H9 (cell line): ENCODE measurements at regions not wholly inside any gene's neighbourhood (a gene's known extent, or its start where the extent isn't known, plus 50 kb on each side); places are given as distances from the start of the nearest gene placed in this dataset.
A peak's percentile ranks its signal among the peaks of the same experiment; 100 is the strongest.
"Not testable (repeated sequence)": the region's sequence is repeated elsewhere in the genome, so short reads cannot be mapped to it uniquely, and the experiment has no call there.

Source experiments
- DNase-seq: peaks from one replicate; pipeline ENCODE4 v3.0.0-alpha.2; 2017
- H2AFZ ChIP-seq: one replicate; pipeline ENCODE4 v1.6.1; 2013; ENCODE audit warnings: mild to moderate bottlenecking, low read length, control low read depth, moderate library complexity
- H2AK5ac ChIP-seq: 2 replicates; pipeline ENCODE4 v1.6.1; 2013; ENCODE audit warnings: low read length, control low read depth, mixed read lengths; ENCODE audit not compliant: insufficient read length
- H2BK120ac ChIP-seq: one replicate; pipeline ENCODE4 v1.6.1; 2013; ENCODE audit warnings: low read depth, mild to moderate bottlenecking, low read length, control low read depth, inconsistent platforms; ENCODE audit not compliant: poor library complexity, severe bottlenecking
- H2BK12ac ChIP-seq: 2 replicates; pipeline ENCODE4 v1.6.1; 2013; ENCODE audit warnings: low read length, control low read depth, mixed read lengths, low read depth; ENCODE audit not compliant: insufficient read length
- H2BK15ac ChIP-seq: 2 replicates; pipeline ENCODE4 v1.6.1; 2013; ENCODE audit warnings: low read depth, low read length, control low read depth
- H2BK20ac ChIP-seq: one replicate; pipeline ENCODE4 v1.6.1; 2013; ENCODE audit warnings: low read depth, mild to moderate bottlenecking, low read length, control low read depth, inconsistent platforms; ENCODE audit not compliant: poor library complexity, severe bottlenecking
- H2BK5ac ChIP-seq: 2 replicates; pipeline ENCODE4 v1.6.1; 2013; ENCODE audit warnings: low read length, control low read depth, mixed read lengths; ENCODE audit not compliant: insufficient read length
- H3K14ac ChIP-seq: 2 replicates; pipeline ENCODE4 v1.6.1; 2013; ENCODE audit warnings: low read length, control low read depth; ENCODE audit not compliant: insufficient read depth
- H3K18ac ChIP-seq: 2 replicates; pipeline ENCODE4 v1.6.1; 2013; ENCODE audit warnings: low read depth, mild to moderate bottlenecking, mixed read lengths, low read length, control low read depth; ENCODE audit not compliant: insufficient read length
- H3K23ac ChIP-seq: 2 replicates; pipeline ENCODE4 v1.6.1; 2013; ENCODE audit warnings: low read length, control low read depth, mixed read lengths, low read depth; ENCODE audit not compliant: insufficient read length
- H3K23me2 ChIP-seq: 2 replicates; pipeline ENCODE4 v1.6.1; 2013; ENCODE audit warnings: low read depth, mild to moderate bottlenecking, mixed read lengths, low read length, control low read depth; ENCODE audit not compliant: insufficient read length, poor library complexity, severe bottlenecking
- H3K27ac ChIP-seq: 2 replicates; pipeline ENCODE4 v1.5.1; 2013; ENCODE audit warnings: low read length, control low read depth, mixed read lengths, low read depth; ENCODE audit not compliant: insufficient read length
- H3K27me3 ChIP-seq: 2 replicates; pipeline ENCODE4 v1.6.1; 2013; ENCODE audit warnings: low read length, control low read depth, inconsistent platforms; ENCODE audit not compliant: insufficient read depth
- H3K4ac ChIP-seq: 2 replicates; pipeline ENCODE4 v1.6.1; 2013; ENCODE audit warnings: low read depth, mild to moderate bottlenecking, control low read depth, inconsistent platforms, low read length, moderate library complexity
- H3K4me1 ChIP-seq: 2 replicates; pipeline ENCODE4 v1.6.1; 2013; ENCODE audit warnings: low read length, control low read depth, inconsistent platforms; ENCODE audit not compliant: insufficient read depth
- H3K4me2 ChIP-seq: 2 replicates; pipeline ENCODE4 v1.6.1; 2013; ENCODE audit warnings: low read length, control low read depth, mixed read lengths; ENCODE audit not compliant: insufficient read length, insufficient read depth
- H3K56ac ChIP-seq: 2 replicates; pipeline ENCODE4 v1.6.1; 2013; ENCODE audit warnings: low read depth, mild to moderate bottlenecking, mixed read lengths, low read length, control low read depth; ENCODE audit not compliant: insufficient read length
- H3K79me1 ChIP-seq: 2 replicates; pipeline ENCODE4 v1.6.1; 2013; ENCODE audit warnings: low read depth, mild to moderate bottlenecking, moderate library complexity, low read length, control low read depth, inconsistent platforms; ENCODE audit not compliant: insufficient read depth, poor library complexity, severe bottlenecking
- H3K79me2 ChIP-seq: 2 replicates; pipeline ENCODE4 v1.6.1; 2013; ENCODE audit warnings: low read length, control low read depth, inconsistent platforms; ENCODE audit not compliant: insufficient read depth
- H3K9ac ChIP-seq: 2 replicates; pipeline ENCODE4 v1.6.1; 2013; ENCODE audit warnings: low read length, control low read depth, mixed read lengths; ENCODE audit not compliant: insufficient read length; ENCODE audit errors: extremely low read depth
- H3K9me3 ChIP-seq: one replicate; pipeline ENCODE4 v1.6.1; 2013; ENCODE audit warnings: low read depth, low read length, inconsistent platforms; ENCODE audit not compliant: control insufficient read depth
- H3T11ph ChIP-seq: one replicate; pipeline ENCODE4 v1.6.1; 2013; ENCODE audit warnings: mild to moderate bottlenecking, low read length, control low read depth, inconsistent platforms
- H4K20me1 ChIP-seq: one replicate; pipeline ENCODE4 v1.6.1; 2013; ENCODE audit not compliant: control insufficient read depth, insufficient read length, insufficient read depth
- H4K5ac ChIP-seq: 2 replicates; pipeline ENCODE4 v1.6.1; 2013; ENCODE audit warnings: low read depth, mild to moderate bottlenecking, mixed read lengths, low read length, control low read depth; ENCODE audit not compliant: insufficient read length
- H4K8ac ChIP-seq: replicated peaks from 2 replicates; pipeline ENCODE4 v1.6.1; 2013; ENCODE audit warnings: low read length, control low read depth, mixed read lengths, low read depth; ENCODE audit not compliant: insufficient read length
- H4K91ac ChIP-seq: 2 replicates; pipeline ENCODE4 v1.6.1; 2013; ENCODE audit warnings: low read depth, mild to moderate bottlenecking, moderate library complexity, mixed read lengths, low read length, control low read depth; ENCODE audit not compliant: insufficient read length
- H3K27ac Mint-ChIP-seq, 3 experiments: 2 replicates in 2 of 3; 3 replicates in 1 of 3; pipeline ENCODE4 v1.8.0; 2020 to 2021; ENCODE audit warnings: mixed read lengths in 3 of 3, mild to moderate bottlenecking in 1 of 3, moderate library complexity in 1 of 3
- H3K27me3 Mint-ChIP-seq: 2 replicates; pipeline ENCODE4 v1.8.0; 2021; ENCODE audit warnings: low read depth, mild to moderate bottlenecking, moderate library complexity, mixed read lengths
- H3K36me3 Mint-ChIP-seq, 3 experiments: 2 replicates in 2 of 3; 3 replicates in 1 of 3; pipeline ENCODE4 v1.8.0; 2020 to 2021; ENCODE audit warnings: low read depth in 3 of 3, mixed read lengths in 3 of 3; ENCODE audit not compliant: insufficient read depth in 1 of 3
- H3K4me1 Mint-ChIP-seq, 2 experiments: 2 replicates each; pipeline ENCODE4 v1.8.0; 2020; ENCODE audit warnings: mixed read lengths in 2 of 2
- H3K4me3 Mint-ChIP-seq, 2 experiments: 2 replicates in 1 of 2; 3 replicates in 1 of 2; pipeline ENCODE4 v1.8.0; 2020 to 2021; ENCODE audit warnings: mild to moderate bottlenecking in 2 of 2, mixed read lengths in 2 of 2, moderate library complexity in 1 of 2
- H3K9me3 Mint-ChIP-seq, 2 experiments: 2 replicates in 1 of 2; 3 replicates in 1 of 2; pipeline ENCODE4 v1.8.0; 2020; ENCODE audit warnings: mild to moderate bottlenecking in 2 of 2, mixed read lengths in 2 of 2, moderate library complexity in 1 of 2
- CTCF ChIP-seq: fragments of 200-600 bp; sonication (generic); conservative IDR thresholded peaks from 3 replicates; pipeline ENCODE4 v1.8.0; 2021; ENCODE audit warnings: antibody characterized with exemption, mild to moderate bottlenecking
- WGBS: extraction: QIAGEN DNeasy Blood & Tissue Kit; methylation state at CpG from one replicate; pipeline ENCODE4 v1.1.7; 2013; ENCODE audit warnings: missing lambda C conversion rate, low lambda C conversion rate, mixed read lengths; ENCODE audit not compliant: insufficient read length; ENCODE audit errors: extremely low coverage; 5-methylcytosine and 5-hydroxymethylcytosine counted together

GRCh38 chr11:67847896-67848875 is 155.7 kb downstream of the UNC93B1 start:
- not testable (repeated sequence) for H4K91ac ChIP-seq, H3K4me3 Mint-ChIP-seq, H3K56ac ChIP-seq, H2BK5ac ChIP-seq, H3K36me3 Mint-ChIP-seq, DNase-seq, H3K79me2 ChIP-seq, H3K23me2 ChIP-seq, H2BK20ac ChIP-seq, H4K8ac ChIP-seq, H3K27me3 ChIP-seq, H3K9me3 ChIP-seq, H3K4ac ChIP-seq, H3K14ac ChIP-seq, H3K23ac ChIP-seq, H3K27me3 Mint-ChIP-seq, H4K20me1 ChIP-seq, H3K27ac ChIP-seq, H3K18ac ChIP-seq, H3K9me3 Mint-ChIP-seq, H2BK12ac ChIP-seq, H4K5ac ChIP-seq, H2BK15ac ChIP-seq, H2BK120ac ChIP-seq, H3T11ph ChIP-seq, H3K4me1 ChIP-seq, H3K79me1 ChIP-seq, H2AFZ ChIP-seq, H3K27ac Mint-ChIP-seq, H3K4me2 ChIP-seq, H3K9ac ChIP-seq, H2AK5ac ChIP-seq
- WGBS, result no CpG with 5 or more reads among the region's 25 CpGs
- TF ChIP-seq CTCF, result peak; percentile 67
- peaks cover 31 to 55% of the 10 kb centered on the region in 2 experiments for H3K4me1 Mint-ChIP-seq

GRCh38 chr11:67846303-67846702 is 157.6 kb downstream of the UNC93B1 start:
- not testable (repeated sequence) for H2BK20ac ChIP-seq, H3K27me3 ChIP-seq, H2BK12ac ChIP-seq, H4K8ac ChIP-seq, H3K4ac ChIP-seq, H3K79me2 ChIP-seq, H3K27ac Mint-ChIP-seq, H2BK5ac ChIP-seq, H2AFZ ChIP-seq, H4K20me1 ChIP-seq, H4K5ac ChIP-seq, H4K91ac ChIP-seq, H2BK15ac ChIP-seq, H3K79me1 ChIP-seq, H3K27ac ChIP-seq, H3K23ac ChIP-seq, H3K4me3 Mint-ChIP-seq, H3K9me3 ChIP-seq, H3K9ac ChIP-seq, DNase-seq, H3K4me1 ChIP-seq, H3K4me2 ChIP-seq, H3K56ac ChIP-seq, H2AK5ac ChIP-seq, H3K18ac ChIP-seq, H3K36me3 Mint-ChIP-seq, H3T11ph ChIP-seq, H3K14ac ChIP-seq, H3K9me3 Mint-ChIP-seq, H2BK120ac ChIP-seq, H3K27me3 Mint-ChIP-seq, H3K23me2 ChIP-seq
- peaks cover 36 to 58% of the 10 kb centered on the region in 2 experiments for H3K4me1 Mint-ChIP-seq
- WGBS, result no CpG with 5 or more reads among the region's 3 CpGs
